Lung (tissue), 11 donors: ENCODE measurements at regions not wholly inside any gene's neighbourhood (a gene's known extent, or its start where the extent isn't known, plus 50 kb on each side); places are given as distances from the start of the nearest gene placed in this dataset.
A peak's percentile ranks its signal among the peaks of the same experiment; 100 is the strongest.

ENCODE experiments used
- ATAC-seq: fragments of 200-7000 bp; cut with Tn5 transposase; one replicate; pipeline ENCODE4 v1.9.1; 2020; ENCODE audit warnings: moderate number of reproducible peaks; ENCODE audit not compliant: insufficient read depth, low FRiP score
- DNase-seq, 3 donors: peaks; one replicate each; pipeline ENCODE4 v3.0.0-alpha.2; 2013 to 2017
- H3K27ac ChIP-seq, 2 donors: one replicate each; pipeline ENCODE4 v1.5.1; 2013; ENCODE audit warnings: mild to moderate bottlenecking in 2 of 2, moderate library complexity in 2 of 2, control low read depth in 1 of 2, inconsistent platforms in 1 of 2, low read depth in 1 of 2, low read length in 1 of 2
- H3K27me3 ChIP-seq, 3 donors: one replicate each; pipeline ENCODE4 v1.5.1; 2013; ENCODE audit warnings: low read length in 2 of 3; ENCODE audit not compliant: control insufficient read depth in 3 of 3, insufficient read depth in 3 of 3
- H3K36me3 ChIP-seq, 4 donors: one replicate each; pipeline ENCODE4 v1.5.1; 2013; ENCODE audit warnings: low read length in 4 of 4, mild to moderate bottlenecking in 1 of 4, moderate library complexity in 1 of 4; ENCODE audit not compliant: control insufficient read depth in 4 of 4, insufficient read depth in 4 of 4
- H3K4me1 ChIP-seq, 5 donors: one replicate each; pipeline ENCODE4 v1.5.1; 2013; ENCODE audit warnings: low read length in 5 of 5, mild to moderate bottlenecking in 2 of 5, moderate library complexity in 1 of 5; ENCODE audit not compliant: control insufficient read depth in 5 of 5, insufficient read depth in 5 of 5
- H3K4me3 ChIP-seq: one replicate; pipeline ENCODE4 v1.5.1; 2013; ENCODE audit warnings: mild to moderate bottlenecking, control low read depth, moderate library complexity
- H3K9ac ChIP-seq, 2 donors: one replicate each; pipeline ENCODE4 v1.5.1; 2013; ENCODE audit warnings: low read length in 2 of 2, control low read depth in 1 of 2; ENCODE audit not compliant: insufficient read depth in 1 of 2
- H3K9me3 ChIP-seq, 4 donors: one replicate each; pipeline ENCODE4 v1.5.1; 2013; ENCODE audit warnings: low read length in 3 of 4, mild to moderate bottlenecking in 1 of 4, moderate library complexity in 1 of 4; ENCODE audit not compliant: control insufficient read depth in 4 of 4, insufficient read depth in 3 of 4
- CTCF ChIP-seq: IDR thresholded peaks from 2 replicates; pipeline ENCODE4 v1.5.1; 2012; ENCODE audit warnings: mild to moderate bottlenecking; ENCODE audit errors: control extremely low read depth, extremely low read depth
- WGBS, 2 donors: extraction: QIAGEN DNeasy Blood & Tissue Kit; methylation state at CpG; one replicate each; pipeline ENCODE4 v1.1.7; 2013; 5-methylcytosine and 5-hydroxymethylcytosine counted together
- donor health status: control.
- donor health status: control.
- donor health status: Bipolar disorder and iron deficiency.
- donor health status: healthy.
- donor health status: DM: yes; HTN: yes; CAD: no.

- H3K4me3 ChIP-seq, result no peak overlapping the region
- 16 to 25% methylated on average over 5 of the region's 5 CpGs for WGBS, 2 donors
- peak; percentile 80 to 94 (median 89) for DNase-seq
- H3K27me3 ChIP-seq, result no peaks in the 10 kb centered on the region
- H3K36me3 ChIP-seq, result no peaks in the 10 kb centered on the region
- H3K9ac ChIP-seq, result no peak overlapping the region
- H3K27ac ChIP-seq, result no peak overlapping the region
- peak; percentile 65 for ATAC-seq
- peaks cover 0 to 14% (median 3%) of the 10 kb centered on the region in 5 donors for H3K4me1 ChIP-seq
- no peaks in the 10 kb centered on the region for H3K9me3 ChIP-seq
- TF ChIP-seq CTCF, result peak; percentile 44
Observed at GRCh38 chr11:112588252-112588694, 327.6 kb upstream of the PLET1 start.

- DNase-seq, result peak; percentile 44 to 73 (median 57)
- Histone ChIP-seq H3K4me1 (peaks cover 0 to 14% (median 3%) of the 10 kb centered on the region in 5 donors), H3K27ac (no peak overlapping the region), H3K4me3 (no peak overlapping the region), H3K27me3 (no peaks in the 10 kb centered on the region), H3K36me3 (no peaks in the 10 kb centered on the region), H3K9ac (no peak overlapping the region), H3K9me3 (no peaks in the 10 kb centered on the region)
- no peak for ATAC-seq
- TF ChIP-seq CTCF, result no peak
- WGBS, 2 donors, result 72 to 73% methylated on average over 3 of the region's 3 CpGs
Observed at GRCh38 chr11:112589155-112589554, 328.5 kb upstream of the PLET1 start.

- DNase-seq (peak in 1 of 3 donors; percentile 38), ATAC-seq (no peak)
- WGBS, 2 donors, result 70 to 73% methylated on average over 2 of the region's 2 CpGs
- H3K9ac ChIP-seq, result no peak overlapping the region
- H3K9me3 ChIP-seq, result no peaks in the 10 kb centered on the region
- H3K36me3 ChIP-seq, result no peaks in the 10 kb centered on the region
- no peak overlapping the region for H3K4me3 ChIP-seq
- H3K27me3 ChIP-seq, result no peaks in the 10 kb centered on the region
- H3K27ac ChIP-seq, result no peak overlapping the region
- TF ChIP-seq CTCF, result no peak
- peaks cover 0 to 14% (median 3%) of the 10 kb centered on the region in 5 donors for H3K4me1 ChIP-seq
Observed at GRCh38 chr11:112590764-112591163, 330.1 kb upstream of the PLET1 start.

- H3K27ac ChIP-seq, result no peak overlapping the region
- no peak overlapping the region for H3K9ac ChIP-seq
- no peak for TF ChIP-seq CTCF
- peaks cover 0 to 14% (median 1%) of the 10 kb centered on the region in 5 donors for H3K4me1 ChIP-seq
- ATAC-seq (no peak), DNase-seq (no peak)
- no peak overlapping the region for H3K4me3 ChIP-seq
- H3K27me3 ChIP-seq, result no peaks in the 10 kb centered on the region
- 92 to 93% methylated on average over 2 of the region's 2 CpGs for WGBS, 2 donors
- no peaks in the 10 kb centered on the region for H3K36me3 ChIP-seq
- H3K9me3 ChIP-seq, result no peaks in the 10 kb centered on the region
Observed at GRCh38 chr11:112593440-112593839, 332.8 kb upstream of the PLET1 start.
